Right lobe of liver (tissue), 6 donors: ENCODE measurements at regions not wholly inside any gene's neighbourhood (a gene's known extent, or its start where the extent isn't known, plus 50 kb on each side); places are given as distances from the start of the nearest gene placed in this dataset.

Experiments
- ATAC-seq, 4 donors: fragments of 200-7000 bp; cut with Tn5 transposase; one replicate each; pipeline ENCODE4 v1.9.1; 2020; ENCODE audit warnings: mild to moderate bottlenecking in 4 of 4, moderate library complexity in 4 of 4
- DNase-seq, 3 donors: peaks; one replicate each; pipeline ENCODE4 v3.0.0-alpha.2; 2020
- H3K27ac ChIP-seq, 3 donors: fragments of 200-600 bp; one replicate each; pipeline ENCODE4 v1.8.0; 2022
- H3K27me3 ChIP-seq, 2 donors: fragments of 200-600 bp; one replicate each; pipeline ENCODE4 v1.8.0; 2022
- H3K36me3 ChIP-seq, 4 donors: fragments of 200-600 bp; sonication (generic) in 1 of 4; one replicate each; pipeline versions ENCODE4 v1.5.1 to v1.8.0; 2017 to 2022; ENCODE audit warnings: control low read depth in 1 of 4
- H3K4me1 ChIP-seq, 4 donors: fragments of 200-600 bp; sonication (generic) in 1 of 4; one replicate each; pipeline versions ENCODE4 v1.5.1 to v1.8.0; 2017 to 2022; ENCODE audit warnings: control low read depth in 1 of 4
- H3K4me3 ChIP-seq, 3 donors: fragments of 200-600 bp; one replicate each; pipeline ENCODE4 v1.8.0; 2022
- H3K9me3 ChIP-seq, 4 donors: fragments of 200-600 bp; sonication (generic) in 1 of 4; one replicate each; pipeline versions ENCODE4 v1.5.1 to v1.8.0; 2017 to 2022; ENCODE audit warnings: control low read depth in 1 of 4
- POLR2A ChIP-seq: fragments of 450-650 bp; IDR thresholded peaks from one replicate; pipeline ENCODE4 v1.6.1; 2017; ENCODE audit warnings: antibody characterized with exemption, mild to moderate bottlenecking
- WGBS: methylation state at CpG from one replicate; pipeline ENCODE4 v1.1.6; 2018; ENCODE audit warnings: low coverage, low lambda C conversion rate; ENCODE audit not compliant: insufficient coverage; ENCODE audit errors: missing lambda C conversion rate; 5-methylcytosine and 5-hydroxymethylcytosine counted together
- intact Hi-C, 2 donors: fragments of 100-400 bp; cut with DNase I; formaldehyde crosslinking; loops; one replicate each; pipeline versions ENCODE4 v1.11.2 to v1.14.1; 2022
- TF ChIP-seq, protein P1 (sequence below), 4 donors: fragments of 200-600 bp in 3 of 4; fragments of 450-650 bp in 1 of 4; IDR thresholded peaks; one replicate each; pipeline versions ENCODE4 v1.5.1 to v1.8.0; 2016 to 2022; ENCODE audit warnings: antibody characterized with exemption in 4 of 4, mild to moderate bottlenecking in 2 of 4
- donor health status: DM: no; HTN: yes; CAD: no.
- donor health status: DM: no; HTN: no; CAD: no.
- donor health status: DM: no; HTN: no; CAD: no.
- donor health status: DM: no; HTN: yes; CAD: no.
- donor health status: DM: no; HTN: yes; CAD: no.

DNA sequence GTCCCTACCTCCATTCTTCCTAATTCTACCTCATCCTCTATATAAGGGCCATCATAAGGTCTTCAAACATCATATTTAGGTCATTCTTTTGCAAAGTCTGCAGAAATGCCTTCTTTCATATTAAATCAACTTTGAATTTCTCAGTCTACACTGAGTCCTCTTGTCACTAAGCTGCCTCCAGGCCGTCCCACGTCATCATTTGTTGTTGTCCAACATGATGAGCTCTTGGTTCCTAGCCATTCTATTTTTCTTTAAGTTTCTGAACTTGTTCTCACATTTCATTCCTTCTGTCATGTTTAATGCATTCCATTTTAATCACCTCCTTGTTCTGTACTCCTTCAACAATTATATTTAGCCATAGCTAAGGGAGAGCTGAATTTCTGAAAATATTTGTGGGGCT, 59.2 kb upstream of the PGR start:
- DNase-seq, result no peak
- WGBS, result 63% methylated on average over 2 of the region's 2 CpGs
- TF ChIP-seq, protein P1, sequence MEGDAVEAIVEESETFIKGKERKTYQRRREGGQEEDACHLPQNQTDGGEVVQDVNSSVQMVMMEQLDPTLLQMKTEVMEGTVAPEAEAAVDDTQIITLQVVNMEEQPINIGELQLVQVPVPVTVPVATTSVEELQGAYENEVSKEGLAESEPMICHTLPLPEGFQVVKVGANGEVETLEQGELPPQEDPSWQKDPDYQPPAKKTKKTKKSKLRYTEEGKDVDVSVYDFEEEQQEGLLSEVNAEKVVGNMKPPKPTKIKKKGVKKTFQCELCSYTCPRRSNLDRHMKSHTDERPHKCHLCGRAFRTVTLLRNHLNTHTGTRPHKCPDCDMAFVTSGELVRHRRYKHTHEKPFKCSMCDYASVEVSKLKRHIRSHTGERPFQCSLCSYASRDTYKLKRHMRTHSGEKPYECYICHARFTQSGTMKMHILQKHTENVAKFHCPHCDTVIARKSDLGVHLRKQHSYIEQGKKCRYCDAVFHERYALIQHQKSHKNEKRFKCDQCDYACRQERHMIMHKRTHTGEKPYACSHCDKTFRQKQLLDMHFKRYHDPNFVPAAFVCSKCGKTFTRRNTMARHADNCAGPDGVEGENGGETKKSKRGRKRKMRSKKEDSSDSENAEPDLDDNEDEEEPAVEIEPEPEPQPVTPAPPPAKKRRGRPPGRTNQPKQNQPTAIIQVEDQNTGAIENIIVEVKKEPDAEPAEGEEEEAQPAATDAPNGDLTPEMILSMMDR (IDR thresholded peaks at IDR 0.05), result no peak
- no peak for TF ChIP-seq POLR2A

DNA sequence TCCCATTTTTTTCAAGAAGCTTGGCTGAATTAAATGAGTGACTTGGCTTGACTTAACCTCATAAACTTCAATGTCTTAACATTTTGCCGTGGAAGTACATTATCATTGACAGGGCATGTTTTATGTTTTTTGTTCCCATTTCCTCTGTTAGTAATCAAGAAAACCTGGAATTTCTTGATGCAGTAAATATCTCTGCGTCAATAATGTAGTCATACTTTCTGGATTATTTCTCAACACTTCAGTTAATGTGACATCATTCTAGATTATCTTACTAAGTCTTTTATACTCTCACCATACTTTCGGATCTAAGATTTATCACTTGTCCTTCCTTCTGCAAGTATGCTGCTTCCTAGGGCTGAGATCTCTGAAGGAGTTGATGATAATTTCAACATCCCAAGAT, 58.6 kb upstream of the PGR start:
- no peaks in the 10 kb centered on the region for H3K36me3 ChIP-seq
- H3K27ac ChIP-seq, result peak overlapping the region in 1 of 3 donors; percentile 49
- H3K4me1 ChIP-seq, result peaks cover 0 to 17% (median 3%) of the 10 kb centered on the region in 4 donors
- 19% methylated on average over 3 of the region's 3 CpGs for WGBS
- no peaks in the 10 kb centered on the region for H3K9me3 ChIP-seq
- no peaks in the 10 kb centered on the region for H3K27me3 ChIP-seq
- intact Hi-C loops, result no loop called here
- ATAC-seq (peak in 2 of 4 donors; percentile 19 to 58), DNase-seq (no peak)
- TF ChIP-seq, protein P1 (IDR thresholded peaks at IDR 0.05), result no peak
- TF ChIP-seq POLR2A, result no peak
- no peak overlapping the region for H3K4me3 ChIP-seq

More for the DNA sequence above, 59.2 kb upstream of the PGR start:
- no peak for ATAC-seq
- Histone ChIP-seq H3K27ac (no peak overlapping the region), H3K4me1 (peaks cover 0 to 17% (median 3%) of the 10 kb centered on the region in 4 donors), H3K4me3 (no peak overlapping the region), H3K27me3 (no peaks in the 10 kb centered on the region), H3K9me3 (no peaks in the 10 kb centered on the region), H3K36me3 (no peaks in the 10 kb centered on the region)
- intact Hi-C loops, result no loop called here

DNA sequence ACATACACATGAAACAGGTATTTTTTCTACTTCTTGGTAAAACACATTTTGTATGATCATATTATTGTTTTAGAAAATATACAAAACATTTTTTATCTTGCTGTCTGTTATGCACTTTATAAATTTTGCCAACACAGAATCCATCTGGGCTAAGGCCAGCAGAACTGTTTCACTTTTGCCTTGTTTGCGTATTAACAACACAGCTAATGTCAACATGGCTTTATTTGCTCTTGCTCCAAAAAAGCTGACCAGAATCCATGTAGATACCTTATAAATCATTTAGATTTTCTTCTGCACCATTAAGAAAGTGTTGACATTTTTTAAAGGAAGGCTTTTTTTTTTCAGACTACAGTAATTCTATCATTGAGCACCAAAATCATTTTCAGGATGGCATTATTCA, 58.1 kb upstream of the PGR start:
- peak overlapping the region; percentile 36 to 49 (median 38) for H3K27ac ChIP-seq
- peaks cover 0 to 17% (median 3%) of the 10 kb centered on the region in 4 donors for H3K4me1 ChIP-seq
- H3K36me3 ChIP-seq, result no peaks in the 10 kb centered on the region
- no peaks in the 10 kb centered on the region for H3K27me3 ChIP-seq
- WGBS, result 19% methylated on average over 1 of the region's 1 CpG
- no peak overlapping the region for H3K4me3 ChIP-seq
- DNase-seq (peak in 1 of 3 donors; percentile 47), ATAC-seq (peak; percentile 93 to 97 (median 96))
- intact Hi-C loops, result no loop called here
- no peak for TF ChIP-seq POLR2A
- TF ChIP-seq, protein P1 (IDR thresholded peaks at IDR 0.05), result no peak
- H3K9me3 ChIP-seq, result no peaks in the 10 kb centered on the region

DNA sequence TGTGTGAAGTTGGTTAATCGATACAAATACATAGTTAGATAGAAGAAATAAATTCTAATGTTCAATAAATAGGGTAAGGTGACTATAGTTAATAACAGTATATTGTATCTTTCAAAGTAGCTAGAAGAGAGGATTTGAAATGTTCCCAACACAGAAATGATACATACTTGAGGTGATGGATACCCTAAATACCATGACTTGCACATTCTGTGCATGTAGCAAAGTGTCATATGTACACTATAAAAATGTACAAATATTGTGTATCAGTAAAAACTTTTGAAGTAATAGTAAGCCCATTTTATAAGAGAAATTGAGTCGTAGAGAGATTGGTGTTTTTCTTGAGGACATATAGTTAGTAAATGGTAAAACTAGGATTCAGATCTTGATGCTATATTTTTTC, 56.4 kb upstream of the PGR start:
- no peak for TF ChIP-seq POLR2A
- TF ChIP-seq, protein P1 (IDR thresholded peaks at IDR 0.05), result no peak
- Histone ChIP-seq H3K36me3 (no peaks in the 10 kb centered on the region), H3K27ac (no peak overlapping the region), H3K9me3 (no peaks in the 10 kb centered on the region), H3K4me3 (no peak overlapping the region), H3K4me1 (peaks cover 0 to 17% (median 3%) of the 10 kb centered on the region in 4 donors), H3K27me3 (no peaks in the 10 kb centered on the region)
- no peak for DNase-seq
- no peak for ATAC-seq
- 79% methylated on average over 2 of the region's 2 CpGs for WGBS
- intact Hi-C loops, result no loop called here

DNA sequence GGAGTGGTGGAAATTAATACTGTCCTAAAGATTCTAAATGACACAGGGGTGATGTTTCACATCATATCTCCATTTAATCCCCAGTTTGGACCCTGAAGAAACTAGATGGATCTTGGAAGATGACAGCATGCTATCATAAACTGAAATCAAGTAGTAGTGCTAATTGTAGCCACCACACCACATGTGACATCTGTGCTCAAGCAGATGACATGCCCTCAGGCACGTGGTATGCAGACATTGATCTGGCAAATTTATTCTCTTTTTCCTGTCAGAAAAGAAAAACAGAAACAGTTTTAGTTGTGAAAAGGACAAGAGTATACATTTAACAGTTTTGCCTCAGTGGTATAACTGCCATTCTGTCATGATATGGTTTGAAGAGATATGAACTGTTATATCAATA, 52.9 kb upstream of the PGR start:
- intact Hi-C loops, result no loop called here
- Histone ChIP-seq H3K9me3 (no peaks in the 10 kb centered on the region), H3K27me3 (no peaks in the 10 kb centered on the region), H3K4me1 (peaks cover 0 to 9% (median 0%) of the 10 kb centered on the region in 4 donors), H3K4me3 (no peak overlapping the region), H3K27ac (no peak overlapping the region), H3K36me3 (no peaks in the 10 kb centered on the region)
- no peak for TF ChIP-seq POLR2A
- TF ChIP-seq, protein P1 (IDR thresholded peaks at IDR 0.05), result no peak
- ATAC-seq (no peak), DNase-seq (no peak)
- 33% methylated on average over 1 of the region's 1 CpG for WGBS
